SK-N-SH (cell line): ENCODE measurements at regions not wholly inside any gene's neighbourhood (a gene's known extent, or its start where the extent isn't known, plus 50 kb on each side); places are given as distances from the start of the nearest gene placed in this dataset.

Experiments used
- CTCF ChIA-PET: fragments of 300-600, 350-600 bp; formaldehyde crosslinking; extraction: SDS; loops from one replicate; lab custom pipeline; 2021; lab: Yijun Ruan, JAX
- POLR2A ChIA-PET: fragments of 350-600 bp; sonication (Branson Sonifier 250); formaldehyde crosslinking; extraction: SDS; loops from one replicate; lab custom pipeline; 2020; ENCODE audit warnings: antibody characterized with exemption, inconsistent platforms; lab: Yijun Ruan, JAX
- DNase-seq: peaks from one replicate; pipeline ENCODE4 v3.0.0; 2012
- H2AFZ ChIP-seq: fragments of 200-600 bp; sonication (generic); 2 replicates; pipeline ENCODE4 v1.8.1; 2016; ENCODE audit warnings: antibody characterized with exemption, mild to moderate bottlenecking, low read depth
- H3F3A ChIP-seq: fragments of 200-600 bp; sonication (generic); replicated peaks from 2 replicates; pipeline ENCODE3; 2016; ENCODE audit warnings: antibody characterized with exemption, mild to moderate bottlenecking; ENCODE audit not compliant: insufficient read depth
- H3K27ac ChIP-seq, 2 experiments: fragments of 200-500 bp in 1 of 2; fragments of 200-600 bp in 1 of 2; sonication (Bioruptor generic) in 1 of 2; sonication (generic), shearing (Covaris generic) in 1 of 2; 2 replicates each; pipeline versions ENCODE4 v1.5.1 to v1.6.1; 2014 to 2016; ENCODE audit warnings: low read depth in 2 of 2, inconsistent platforms in 1 of 2, low read length in 1 of 2, mild to moderate bottlenecking in 1 of 2, mixed read lengths in 1 of 2
- H3K27me3 ChIP-seq: fragments of 200-600 bp; sonication (generic), shearing (Covaris generic); 2 replicates; pipeline ENCODE4 v1.6.1; 2016; ENCODE audit warnings: mixed run types; ENCODE audit not compliant: insufficient read depth
- H3K36me3 ChIP-seq, 2 experiments: fragments of 200-500 bp in 1 of 2; fragments of 200-600 bp in 1 of 2; sonication (Bioruptor generic) in 1 of 2; sonication (generic) in 1 of 2; replicated peaks in 1 of 2; 2 replicates each; pipeline versions ENCODE3 to v1.5.1; 2014 to 2016; ENCODE audit warnings: low read length in 1 of 2, mild to moderate bottlenecking in 1 of 2; ENCODE audit not compliant: insufficient read depth in 2 of 2, control insufficient read depth in 1 of 2
- H3K4me1 ChIP-seq, 2 experiments: fragments of 200-500 bp in 1 of 2; fragments of 200-600 bp in 1 of 2; sonication (Bioruptor generic) in 1 of 2; sonication (generic), shearing (Covaris generic) in 1 of 2; 2 replicates each; pipeline versions ENCODE4 v1.5.1 to v1.6.1; 2014 to 2016; ENCODE audit warnings: low read depth in 1 of 2, low read length in 1 of 2, mixed run types in 1 of 2; ENCODE audit not compliant: insufficient read depth in 2 of 2, control insufficient read depth in 1 of 2
- H3K4me2 ChIP-seq: fragments of 200-600 bp; sonication (generic), shearing (Covaris generic); 2 replicates; pipeline ENCODE4 v1.6.1; 2017; ENCODE audit warnings: mixed run types
- H3K4me3 ChIP-seq, 2 experiments: fragments of 200-500 bp in 1 of 2; fragments of 200-600 bp in 1 of 2; sonication (Bioruptor generic) in 1 of 2; sonication (generic), shearing (Covaris generic) in 1 of 2; 2 replicates each; pipeline versions ENCODE4 v1.5.1 to v1.8.1; 2014 to 2016; ENCODE audit warnings: low read depth in 2 of 2, inconsistent platforms in 1 of 2, low read length in 1 of 2, mild to moderate bottlenecking in 1 of 2, mixed read lengths in 1 of 2, moderate library complexity in 1 of 2
- H3K79me2 ChIP-seq: fragments of 200-600 bp; sonication (generic); 2 replicates; pipeline ENCODE4 v1.8.1; 2017; ENCODE audit warnings: mild to moderate bottlenecking; ENCODE audit not compliant: insufficient read depth
- H3K9ac ChIP-seq: fragments of 200-600 bp; sonication (generic); 2 replicates; pipeline ENCODE4 v1.6.1; 2017; ENCODE audit warnings: mixed run types
- H3K9me2 ChIP-seq: fragments of 200-600 bp; sonication (generic); 2 replicates; pipeline ENCODE4 v1.6.1; 2017; ENCODE audit warnings: mixed run types
- H3K9me3 ChIP-seq: fragments of 200-600 bp; sonication (generic); 2 replicates; pipeline ENCODE4 v1.6.1; 2017; ENCODE audit warnings: mixed run types, mild to moderate bottlenecking, moderate library complexity
- H4K20me1 ChIP-seq: fragments of 200-600 bp; sonication (generic); 2 replicates; pipeline ENCODE4 v1.6.1; 2017; ENCODE audit warnings: mild to moderate bottlenecking, mixed run types; ENCODE audit not compliant: insufficient read depth
- ELF1 ChIP-seq: IDR thresholded peaks from 2 replicates; pipeline ENCODE4 v1.4.0; 2012
- GATA2 ChIP-seq: sonication (generic); formaldehyde crosslinking; IDR thresholded peaks from 2 replicates; pipeline ENCODE4 v1.5.0; 2020; ENCODE audit warnings: mild to moderate bottlenecking, missing genetic modification reagents
- RXRA ChIP-seq: IDR thresholded peaks from 2 replicates; pipeline ENCODE4 v1.4.0; 2012; ENCODE audit warnings: low read depth, mild to moderate bottlenecking, borderline replicate concordance
- TCF12 ChIP-seq: IDR thresholded peaks from 2 replicates; pipeline ENCODE4 v1.4.0; 2012
- WGBS: methylation state at CpG from one replicate; pipeline ENCODE4 v1.1.6; 2017; ENCODE audit warnings: low lambda C conversion rate; 5-methylcytosine and 5-hydroxymethylcytosine counted together
- TF ChIP-seq, protein P1 (sequence below): IDR thresholded peaks from 2 replicates; pipeline ENCODE4 v1.4.0; 2012; ENCODE audit warnings: low read depth, borderline replicate concordance
- TF ChIP-seq, protein P2 (sequence below): IDR thresholded peaks from 2 replicates; pipeline ENCODE4 v1.6.1; 2012; ENCODE audit warnings: mild to moderate bottlenecking, low read depth, low read length, moderate library complexity
- TF ChIP-seq, protein P3 (sequence below): IDR thresholded peaks from 2 replicates; pipeline ENCODE4 v1.4.0; 2012; ENCODE audit warnings: low read depth

DNA sequence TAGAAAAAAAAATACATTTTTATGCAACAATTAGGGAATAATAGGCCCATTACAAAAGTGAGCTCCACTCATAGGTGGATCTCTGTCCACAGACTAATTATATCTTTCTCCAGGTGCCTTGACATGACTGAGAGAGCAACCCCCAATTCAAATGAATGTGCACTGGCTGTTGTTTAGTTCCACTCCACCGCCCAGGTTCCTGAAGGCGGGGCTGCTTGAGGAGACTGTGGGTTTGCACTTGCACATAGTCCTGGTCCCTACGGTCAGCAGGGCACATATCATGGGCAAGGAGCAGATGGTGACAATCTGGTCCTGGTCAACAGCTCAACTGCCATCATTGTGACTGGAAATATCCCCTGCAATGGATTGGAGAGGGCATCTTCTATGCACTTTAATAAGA, 195.6 kb upstream of the PWP1 start:
- TF ChIP-seq GATA2 = no peak
- TF ChIP-seq, all 33 proteins: peak for 0
- Histone ChIP-seq H3K4me3 (no peak overlapping the region), H3K4me2 (no peak overlapping the region), H3K36me3 (no peaks in the 10 kb centered on the region), H3K27ac (no peak overlapping the region), H3K9me2 (no peaks in the 10 kb centered on the region), H3F3A (no peaks in the 10 kb centered on the region), H3K9me3 (no peaks in the 10 kb centered on the region), H3K4me1 (peaks cover 0 to 13% of the 10 kb centered on the region in 2 experiments; a peak in 1 of 4 replicates), H2AFZ (no peak overlapping the region), H3K79me2 (no peaks in the 10 kb centered on the region), H4K20me1 (no peaks in the 10 kb centered on the region), H3K27me3 (no peaks in the 10 kb centered on the region), H3K9ac (no peak overlapping the region)
- CTCF ChIA-PET = no interaction called here
- POLR2A ChIA-PET = no interaction called here
- DNase-seq = no peak
- WGBS = 80% methylated on average over 2 of the region's 3 CpGs

DNA sequence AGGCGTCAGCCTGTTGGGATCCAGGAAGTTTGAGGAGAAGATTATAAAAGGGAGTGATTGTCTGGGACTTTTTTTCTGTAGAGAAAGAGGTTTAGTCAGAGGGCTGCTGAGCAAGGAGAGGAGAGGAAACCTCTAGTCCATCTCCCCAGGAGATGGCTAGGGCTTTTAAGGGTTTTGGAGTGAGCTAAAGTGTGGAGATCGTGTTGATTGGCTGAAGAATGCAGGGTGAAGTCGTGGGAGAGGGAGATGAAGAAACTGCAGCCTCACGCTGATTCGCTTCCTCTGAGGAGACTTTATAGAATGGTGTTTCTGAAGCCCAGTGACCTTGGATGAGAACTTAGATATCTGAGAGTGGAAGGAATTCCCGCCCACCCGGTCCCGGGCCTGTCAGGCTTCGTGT, 193.7 kb upstream of the PWP1 start:
- H3K4me3 ChIP-seq = no peak overlapping the region
- no peaks in the 10 kb centered on the region for H3K79me2 ChIP-seq
- no peak for TF ChIP-seq RXRA
- TF ChIP-seq TCF12 = no peak
- TF ChIP-seq, protein P1, sequence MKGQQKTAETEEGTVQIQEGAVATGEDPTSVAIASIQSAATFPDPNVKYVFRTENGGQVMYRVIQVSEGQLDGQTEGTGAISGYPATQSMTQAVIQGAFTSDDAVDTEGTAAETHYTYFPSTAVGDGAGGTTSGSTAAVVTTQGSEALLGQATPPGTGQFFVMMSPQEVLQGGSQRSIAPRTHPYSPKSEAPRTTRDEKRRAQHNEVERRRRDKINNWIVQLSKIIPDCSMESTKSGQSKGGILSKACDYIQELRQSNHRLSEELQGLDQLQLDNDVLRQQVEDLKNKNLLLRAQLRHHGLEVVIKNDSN = no peak
- no peak for TF ChIP-seq ELF1
- TF ChIP-seq, protein P2, sequence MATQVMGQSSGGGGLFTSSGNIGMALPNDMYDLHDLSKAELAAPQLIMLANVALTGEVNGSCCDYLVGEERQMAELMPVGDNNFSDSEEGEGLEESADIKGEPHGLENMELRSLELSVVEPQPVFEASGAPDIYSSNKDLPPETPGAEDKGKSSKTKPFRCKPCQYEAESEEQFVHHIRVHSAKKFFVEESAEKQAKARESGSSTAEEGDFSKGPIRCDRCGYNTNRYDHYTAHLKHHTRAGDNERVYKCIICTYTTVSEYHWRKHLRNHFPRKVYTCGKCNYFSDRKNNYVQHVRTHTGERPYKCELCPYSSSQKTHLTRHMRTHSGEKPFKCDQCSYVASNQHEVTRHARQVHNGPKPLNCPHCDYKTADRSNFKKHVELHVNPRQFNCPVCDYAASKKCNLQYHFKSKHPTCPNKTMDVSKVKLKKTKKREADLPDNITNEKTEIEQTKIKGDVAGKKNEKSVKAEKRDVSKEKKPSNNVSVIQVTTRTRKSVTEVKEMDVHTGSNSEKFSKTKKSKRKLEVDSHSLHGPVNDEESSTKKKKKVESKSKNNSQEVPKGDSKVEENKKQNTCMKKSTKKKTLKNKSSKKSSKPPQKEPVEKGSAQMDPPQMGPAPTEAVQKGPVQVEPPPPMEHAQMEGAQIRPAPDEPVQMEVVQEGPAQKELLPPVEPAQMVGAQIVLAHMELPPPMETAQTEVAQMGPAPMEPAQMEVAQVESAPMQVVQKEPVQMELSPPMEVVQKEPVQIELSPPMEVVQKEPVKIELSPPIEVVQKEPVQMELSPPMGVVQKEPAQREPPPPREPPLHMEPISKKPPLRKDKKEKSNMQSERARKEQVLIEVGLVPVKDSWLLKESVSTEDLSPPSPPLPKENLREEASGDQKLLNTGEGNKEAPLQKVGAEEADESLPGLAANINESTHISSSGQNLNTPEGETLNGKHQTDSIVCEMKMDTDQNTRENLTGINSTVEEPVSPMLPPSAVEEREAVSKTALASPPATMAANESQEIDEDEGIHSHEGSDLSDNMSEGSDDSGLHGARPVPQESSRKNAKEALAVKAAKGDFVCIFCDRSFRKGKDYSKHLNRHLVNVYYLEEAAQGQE = no peak
- TF ChIP-seq, protein P3, sequence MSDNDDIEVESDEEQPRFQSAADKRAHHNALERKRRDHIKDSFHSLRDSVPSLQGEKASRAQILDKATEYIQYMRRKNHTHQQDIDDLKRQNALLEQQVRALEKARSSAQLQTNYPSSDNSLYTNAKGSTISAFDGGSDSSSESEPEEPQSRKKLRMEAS = no peak
- H3K27ac ChIP-seq = no peak overlapping the region
- H3K9me3 ChIP-seq = no peaks in the 10 kb centered on the region
- no peaks in the 10 kb centered on the region for H4K20me1 ChIP-seq
- ChIA-PET CTCF (no interaction called here), POLR2A (no interaction called here)
- no peak for DNase-seq
- H3K9ac ChIP-seq = no peak overlapping the region
- H3K27me3 ChIP-seq = no peaks in the 10 kb centered on the region
- peaks cover 0 to 13% of the 10 kb centered on the region in 2 experiments; a peak in 1 of 4 replicates for H3K4me1 ChIP-seq
- no peaks in the 10 kb centered on the region for H3K36me3 ChIP-seq
- H2AFZ ChIP-seq = no peak overlapping the region
- 83% methylated on average over 9 of the region's 9 CpGs for WGBS
- H3K4me2 ChIP-seq = no peak overlapping the region
- H3K9me2 ChIP-seq = no peaks in the 10 kb centered on the region
- H3F3A ChIP-seq = no peaks in the 10 kb centered on the region
